Muscle of arm (tissue), 1 donor: ENCODE measurements at regions not wholly inside any gene's neighbourhood (a gene's known extent, or its start where the extent isn't known, plus 50 kb on each side); places are given as distances from the start of the nearest gene placed in this dataset.
"Not testable (repeated sequence)": the region's sequence is repeated elsewhere in the genome, so short reads cannot be mapped to it uniquely, and the experiment has no call there.

Source experiments
- DNase-seq: peaks from one replicate; pipeline ENCODE4 v3.0.0-alpha.2; 2013

DNA sequence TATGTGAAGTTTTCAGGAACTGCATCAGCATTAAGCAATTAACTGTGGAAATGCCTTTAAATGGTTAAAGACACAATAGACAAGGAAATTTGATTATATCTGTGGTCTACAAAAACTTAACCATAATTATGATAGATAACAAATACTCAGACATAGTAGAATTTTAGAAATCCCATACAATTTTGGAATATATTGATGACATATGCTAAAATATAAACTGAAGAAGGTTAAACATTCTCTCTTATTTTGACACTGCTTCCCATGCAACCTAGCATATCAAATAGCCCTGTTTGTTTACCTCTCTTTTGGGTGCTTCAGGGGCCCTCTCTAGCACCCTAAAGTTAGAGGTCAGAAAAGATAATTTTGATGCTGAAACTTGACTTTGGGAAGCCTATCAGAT, 1274.8 kb upstream of the SLC39A10 start:
- DNase-seq: no peak

DNA sequence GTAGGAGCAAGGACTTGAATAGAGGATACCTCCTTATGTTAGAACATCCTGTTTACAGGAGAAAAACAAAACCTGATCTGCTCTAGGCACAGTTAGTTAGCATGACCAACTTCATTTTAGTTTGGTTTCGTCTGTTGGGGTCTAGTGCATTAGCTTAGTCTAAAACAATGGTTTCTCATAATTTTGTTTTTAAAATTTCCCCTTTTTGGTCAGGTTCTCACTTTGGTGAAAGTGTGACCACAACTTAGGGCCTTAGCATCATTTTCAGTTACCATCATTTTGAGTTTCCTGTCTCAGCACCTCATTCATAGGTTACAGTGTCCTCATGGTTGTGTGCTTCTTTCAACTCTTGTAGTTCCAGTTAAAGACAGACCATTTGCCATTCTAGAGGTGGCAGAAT, 1277.0 kb upstream of the SLC39A10 start:
- no peak for DNase-seq

- DNase-seq: not testable (repeated sequence)
Measured at GRCh38 chr2:194367390-194367789, 1289.6 kb upstream of the SLC39A10 start.

GRCh38 chr2:194363878-194364277, 1293.1 kb upstream of the SLC39A10 start:
- DNase-seq: no peak

GRCh38 chr2:194363295-194363694, 1293.7 kb upstream of the SLC39A10 start:
- DNase-seq: no peak

- DNase-seq: no peak
Measured at GRCh38 chr2:194352505-194352904, 1304.5 kb upstream of the SLC39A10 start.

DNA sequence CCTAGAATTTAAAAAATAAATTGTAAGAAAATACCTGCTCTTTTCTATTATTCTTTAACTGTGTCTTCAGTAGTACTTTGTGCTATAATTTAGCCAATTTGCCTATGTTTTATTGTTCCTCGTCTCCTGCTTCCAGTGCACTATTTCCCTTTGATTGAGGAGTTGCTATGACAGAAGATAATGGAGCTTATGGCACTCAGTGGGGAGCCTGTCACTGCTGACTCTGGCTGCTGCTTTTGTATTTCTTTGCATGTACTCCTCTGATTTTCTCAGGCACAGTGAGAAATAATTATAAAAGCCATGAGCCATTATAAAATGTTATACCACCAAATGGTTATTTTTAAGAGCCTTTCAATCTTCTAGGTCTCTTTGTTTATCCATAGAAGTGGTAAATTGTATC, 1310.8 kb upstream of the SLC39A10 start:
- DNase-seq: no peak

DNA sequence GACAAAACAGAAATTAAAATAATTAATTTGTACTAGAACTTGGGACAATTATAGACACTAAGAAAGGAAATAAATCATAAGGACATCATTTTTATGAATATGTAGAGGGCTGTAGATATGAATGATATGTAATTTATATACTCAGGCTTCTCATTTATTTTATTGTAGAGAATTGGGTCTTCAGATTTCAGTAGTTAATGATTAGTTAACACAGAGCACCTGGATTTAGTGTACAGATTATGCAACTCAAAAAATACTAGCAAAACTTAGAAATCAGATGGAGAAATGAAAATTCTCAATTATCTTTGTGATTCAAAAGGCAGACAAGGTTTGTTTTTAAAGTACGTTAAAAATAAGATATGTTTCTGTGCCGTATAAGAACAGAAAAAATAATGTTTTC, 1311.7 kb upstream of the SLC39A10 start:
- DNase-seq: no peak

- DNase-seq: no peak
Measured at GRCh38 chr2:194343167-194343566, 1313.9 kb upstream of the SLC39A10 start.

DNA sequence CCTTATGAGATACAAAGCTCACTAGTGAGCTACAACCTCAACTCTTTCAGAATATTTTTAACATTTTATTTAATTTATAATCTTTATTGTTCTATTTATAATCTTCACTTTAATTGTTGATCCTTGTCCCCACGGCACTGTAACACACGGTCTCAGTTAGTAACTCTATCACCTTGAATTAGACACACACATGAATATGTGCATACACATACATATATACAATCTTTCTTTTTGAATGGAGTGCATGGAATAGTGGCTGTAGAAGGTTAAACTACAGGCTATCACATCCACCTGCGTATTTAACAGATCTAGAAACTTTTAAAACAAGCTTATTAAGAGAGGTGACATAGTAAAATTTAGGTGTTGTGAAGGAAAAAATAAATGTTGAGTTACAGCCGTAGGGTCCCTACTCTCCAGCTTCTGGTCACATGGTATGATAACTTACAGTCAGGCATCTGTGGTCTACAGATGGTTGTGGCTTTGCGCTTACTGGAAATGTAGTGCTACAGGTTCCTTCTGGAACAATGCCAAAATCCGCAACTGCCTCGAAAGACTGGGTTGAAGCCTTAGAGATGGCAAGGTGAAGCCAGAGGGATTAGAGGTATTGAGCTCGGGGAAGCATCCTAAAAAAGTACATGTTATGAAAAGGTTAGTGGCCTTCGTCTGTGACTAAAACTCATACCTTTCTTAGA, 1324.1 kb upstream of the SLC39A10 start:
- no peak for DNase-seq

DNA sequence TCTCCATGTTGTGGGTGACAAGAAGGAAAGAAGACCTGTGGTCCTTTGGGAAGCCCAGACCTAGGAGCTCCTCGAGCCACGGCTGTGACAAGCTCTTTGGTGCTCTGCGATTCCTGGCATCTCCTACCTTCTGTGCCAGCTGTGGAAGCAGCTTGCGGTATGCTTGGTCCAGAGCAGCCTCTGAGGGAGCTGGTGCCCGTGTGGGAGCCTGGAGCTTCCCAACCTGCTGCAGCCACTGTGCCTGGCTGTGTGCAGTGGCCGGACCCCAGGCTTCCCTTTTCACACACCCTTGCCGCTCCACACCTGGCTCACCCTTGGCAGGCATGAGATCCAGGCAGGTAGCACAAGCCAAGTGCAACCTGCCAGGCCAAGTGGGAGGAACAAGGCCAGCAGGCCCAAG, 1328.6 kb upstream of the SLC39A10 start:
- DNase-seq: no peak

- no peak for DNase-seq
Measured at GRCh38 chr2:194327196-194327888, 1329.7 kb upstream of the SLC39A10 start.

- DNase-seq: no peak
Measured at GRCh38 chr2:194323740-194324139, 1333.3 kb upstream of the SLC39A10 start.

DNA sequence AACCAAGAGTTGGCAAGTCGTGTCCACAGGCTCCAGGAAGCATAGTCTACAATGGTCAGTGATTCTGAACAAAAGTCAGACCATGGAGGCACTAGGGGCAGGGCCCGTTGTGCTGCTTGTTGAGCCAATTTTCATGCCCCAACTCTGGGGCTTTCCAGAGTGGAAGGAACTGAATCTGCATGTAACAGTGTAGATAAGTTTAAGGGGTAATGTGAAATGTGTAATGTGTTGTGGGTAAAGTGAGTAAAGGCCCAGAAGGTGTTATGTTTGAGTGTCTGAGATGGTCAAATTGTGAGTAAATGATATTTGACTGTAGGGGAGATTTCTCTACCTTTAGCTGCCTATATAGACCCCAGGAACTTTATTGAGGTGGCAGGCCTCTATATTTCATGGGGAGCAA, 1336.5 kb upstream of the SLC39A10 start:
- DNase-seq: no peak

DNA sequence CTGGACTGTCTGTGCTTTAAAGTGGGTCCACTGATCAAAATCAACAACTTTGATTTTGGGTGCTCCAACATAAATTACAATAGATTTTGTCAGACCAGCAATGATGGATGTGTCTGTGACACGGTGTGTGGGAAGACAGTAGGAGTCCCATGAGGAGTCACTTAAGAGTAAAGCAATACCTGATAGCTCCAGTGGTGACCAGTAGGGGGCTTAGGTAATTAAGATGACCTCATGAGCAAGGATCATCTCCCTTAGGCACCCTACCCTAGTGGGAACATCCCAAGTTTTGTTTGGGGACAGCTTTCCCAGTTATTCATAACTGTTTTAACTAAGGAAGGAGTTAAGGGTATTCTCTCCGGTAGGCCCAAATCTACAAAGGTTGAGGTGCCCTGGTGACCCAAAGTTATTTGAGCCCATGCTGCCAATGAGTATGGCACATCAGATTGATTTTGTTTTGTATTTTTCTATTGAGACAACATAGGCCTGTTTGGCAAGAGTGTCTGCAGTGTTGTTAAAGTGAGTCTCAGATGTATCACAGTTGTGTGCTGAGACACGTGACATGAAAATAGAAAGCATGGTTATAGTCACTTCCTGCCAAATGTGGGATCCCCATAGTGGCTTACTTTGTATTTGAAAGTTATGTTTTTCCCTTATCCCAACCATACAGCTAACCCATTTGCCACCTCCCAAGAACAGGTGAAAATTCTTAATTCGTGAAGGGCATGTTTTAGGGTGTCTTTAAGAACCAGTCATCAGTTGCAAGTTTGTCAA, 1337.6 kb upstream of the SLC39A10 start:
- no peak for DNase-seq

- DNase-seq: no peak
Measured at GRCh38 chr2:194314042-194314441, 1343.0 kb upstream of the SLC39A10 start.

- no peak for DNase-seq
Measured at GRCh38 chr2:194304191-194304590, 1352.8 kb upstream of the SLC39A10 start.

GRCh38 chr2:194301946-194302345, 1355.1 kb upstream of the SLC39A10 start:
- DNase-seq: no peak

- DNase-seq: no peak
Measured at GRCh38 chr2:194294156-194294555, 1362.9 kb upstream of the SLC39A10 start.

- DNase-seq: no peak
Measured at GRCh38 chr2:194291104-194291503, 1365.9 kb upstream of the SLC39A10 start.

DNA sequence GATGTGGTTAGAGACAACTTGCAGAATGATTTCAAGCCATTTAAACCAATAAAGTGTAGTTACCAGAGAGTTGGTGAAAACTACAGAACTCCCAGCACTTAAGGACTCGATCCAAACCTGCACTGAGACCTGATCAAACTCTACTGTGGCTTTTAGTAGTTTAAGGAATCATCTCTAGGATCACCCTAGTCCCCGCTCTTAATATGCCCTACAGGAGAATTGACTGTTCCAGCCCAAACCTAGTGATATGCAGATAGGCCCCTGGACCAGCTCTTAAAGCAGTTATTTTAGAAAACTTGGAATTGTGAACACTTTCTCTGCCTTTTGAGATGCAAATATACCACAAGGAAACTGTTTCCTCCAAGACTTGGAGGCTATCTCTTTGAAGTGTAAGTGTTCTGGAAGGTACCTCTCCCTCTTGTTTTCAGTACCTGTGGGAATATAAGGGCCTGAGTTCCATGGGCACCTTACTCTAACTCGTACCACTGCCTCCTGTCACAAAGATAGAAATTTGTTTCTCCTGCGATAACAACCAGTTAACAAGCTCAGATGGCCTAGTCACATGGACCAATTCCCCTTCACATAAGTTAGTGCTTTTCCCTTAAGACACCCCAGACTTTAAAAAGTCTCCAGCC, 1367.2 kb upstream of the SLC39A10 start:
- DNase-seq: no peak

DNA sequence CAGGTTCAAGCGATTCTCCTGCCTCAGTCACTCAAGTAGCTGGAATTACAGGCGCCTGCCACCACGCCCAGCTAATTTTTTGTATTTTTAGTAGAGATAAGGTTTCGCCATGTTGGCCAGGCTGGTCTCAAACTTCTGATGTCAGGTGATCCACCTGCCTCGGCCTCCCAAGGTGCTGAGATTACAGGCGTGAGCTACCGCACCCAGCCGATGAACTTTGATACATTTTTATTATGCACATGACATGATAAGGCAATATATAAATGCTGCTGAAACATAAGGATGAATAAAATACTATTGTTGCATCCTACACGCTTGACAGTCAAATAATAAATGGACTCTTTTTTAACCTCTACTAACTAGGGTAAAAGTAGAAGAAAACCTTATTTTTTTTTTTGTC, 1380.4 kb upstream of the SLC39A10 start:
- not testable (repeated sequence) for DNase-seq
